GM23338 (cell line): ENCODE measurements at regions not wholly inside any gene's neighbourhood (a gene's known extent, or its start where the extent isn't known, plus 50 kb on each side); places are given as distances from the start of the nearest gene placed in this dataset.

Source experiments
- CREB1 ChIP-seq: fragments of 250-450 bp; sonication (Bioruptor Pico); IDR thresholded peaks from 2 replicates; pipeline ENCODE4 v1.5.0; 2020; ENCODE audit warnings: low read depth, mild to moderate bottlenecking, moderate library complexity
- CTCF ChIP-seq, 2 experiments: fragments of 200-600 bp in 1 of 2; sonication (generic) in 1 of 2; conservative IDR thresholded peaks; 2 replicates each; pipeline versions ENCODE4 v1.5.1 to v1.6.1; 2016 to 2017; ENCODE audit warnings: antibody characterized with exemption in 2 of 2, low read depth in 2 of 2, mild to moderate bottlenecking in 2 of 2, moderate library complexity in 1 of 2
- ETS1 ChIP-seq: IDR thresholded peaks from 2 replicates; pipeline ENCODE4 v1.6.1; 2016; ENCODE audit warnings: antibody characterized with exemption
- EZH2 ChIP-seq: fragments of 200-600 bp; sonication (generic); IDR thresholded peaks from one replicate; pipeline ENCODE4 v1.8.0; 2017; ENCODE audit warnings: antibody characterized with exemption, mild to moderate bottlenecking, low read depth; ENCODE audit not compliant: unreplicated experiment
- EZH2phosphoT487 ChIP-seq: fragments of 200-600 bp; sonication (generic); IDR thresholded peaks from one replicate; pipeline ENCODE4 v1.8.1; 2018; ENCODE audit warnings: antibody characterized with exemption; ENCODE audit not compliant: unreplicated experiment
- JUNB ChIP-seq: IDR thresholded peaks from one replicate; pipeline ENCODE4 v1.6.1; 2016; ENCODE audit warnings: antibody characterized with exemption; ENCODE audit not compliant: unreplicated experiment
- POLR2AphosphoS5 ChIP-seq: IDR thresholded peaks from 2 replicates; pipeline ENCODE4 v1.6.1; 2016; ENCODE audit warnings: antibody characterized with exemption, low read depth
- REST ChIP-seq: IDR thresholded peaks from one replicate; pipeline ENCODE4 v1.6.1; 2018; ENCODE audit warnings: antibody characterized with exemption; ENCODE audit not compliant: unreplicated experiment
- ZNF331 ChIP-seq: fragments of 250-450 bp; sonication (Bioruptor Pico); IDR thresholded peaks from 2 replicates; pipeline ENCODE4 v1.5.0; 2020; ENCODE audit warnings: low read depth, mild to moderate bottlenecking, moderate library complexity
- ZNF462 ChIP-seq: fragments of 250-450 bp; sonication (Bioruptor Pico); IDR thresholded peaks from 2 replicates; pipeline ENCODE4 v1.5.0; 2020; ENCODE audit warnings: mild to moderate bottlenecking, moderate library complexity

- TF ChIP-seq CTCF (conservative IDR thresholded peaks at IDR 0.05; ENCODE audit: low read depth in 2 of 2) (no peak), ZNF331 (CRISPR knock-in tag) (no peak), CREB1 (CRISPR knock-in tag) (no peak), JUNB (no peak), EZH2 (no peak), EZH2phosphoT487 (no peak), POLR2AphosphoS5 (no peak), REST (no peak), ETS1 (no peak), ZNF462 (CRISPR knock-in tag) (no peak)
Observed at GRCh38 chr12:85741046-85741445, 95.2 kb downstream of the RASSF9 start.
